ENCODE measurements at regions not wholly inside any gene's neighbourhood (a gene's known extent, or its start where the extent isn't known, plus 50 kb on each side); places are given as distances from the start of the nearest gene placed in this dataset.

GRCh38 chr15:79221696-79222095, 60.8 kb upstream of the ANKRD34C start:
- H3K27me3 ChIP-seq (ENCODE audit: insufficient read depth, low read length) = no peaks in the 10 kb centered on the region
- H3K9ac ChIP-seq (ENCODE audit: low read length) = no peak overlapping the region
- ATAC-seq = no peak
- H3K9me3 ChIP-seq (ENCODE audit: control insufficient read depth in 1 of 2, insufficient read depth in 1 of 2, low read depth in 1 of 2, low read length in 2 of 2) = no peaks in the 10 kb centered on the region
- POLR2A ChIA-PET = no interaction called here
- H3K27ac ChIP-seq (ENCODE audit: low read depth, low read length) = no peak overlapping the region
- H4K20me1 ChIP-seq (ENCODE audit: insufficient read depth) = no peaks in the 10 kb centered on the region
- no peaks in the 10 kb centered on the region for H3K79me2 ChIP-seq (ENCODE audit: insufficient read depth, low read length)
- no peak overlapping the region for H3K4me2 ChIP-seq (ENCODE audit: low read length)
- no peak for TF ChIP-seq ZNF274 (IDR thresholded peaks at IDR 0.05; ENCODE audit: low read depth, low read length)
- TF ChIP-seq POLR2A (IDR thresholded peaks at IDR 0.05; ENCODE audit: borderline replicate concordance, extremely low read depth, insufficient read depth, insufficient read length) = no peak
- no peak for TF ChIP-seq SRF (IDR thresholded peaks at IDR 0.05; ENCODE audit: low read depth)
- no peak for TF ChIP-seq REST (IDR thresholded peaks at IDR 0.05; ENCODE audit: low read depth)
- TF ChIP-seq FOSL1 (IDR thresholded peaks at IDR 0.05; ENCODE audit: low read depth) = no peak
- no TSS peak for BruUV-seq (replicated peaks)
- CTCF ChIA-PET = no interaction called here
- no peak overlapping the region for H2AFZ ChIP-seq (ENCODE audit: low read depth, low read length, poor library complexity, severe bottlenecking)
- no peaks in the 10 kb centered on the region for H3K4me1 ChIP-seq (ENCODE audit: control insufficient read depth in 1 of 2, insufficient read depth in 2 of 2, low read length in 2 of 2)
- no peak for DNase-seq (ENCODE audit: low read depth, low spot score)
- intact Hi-C loops (cut with micrococcal nuclease) = no loop called here
- H3K9me2 ChIP-seq (ENCODE audit: insufficient read depth) = no peaks in the 10 kb centered on the region
- RAD21 ChIA-PET (ENCODE audit: low non-redundant PET in 1 of 2, low total read pairs in 2 of 2, uncharacterized antibody in 2 of 2, unreplicated experiment in 2 of 2) = no interaction called here
- no peaks in the 10 kb centered on the region for H3K36me3 ChIP-seq (ENCODE audit: control insufficient read depth in 1 of 2, insufficient read depth in 2 of 2, low read length in 2 of 2)
- H3K4me3 ChIP-seq (replicated peaks in 1 of 2; ENCODE audit: low read depth in 1 of 2, low read length in 2 of 2) = no peak overlapping the region

GRCh38 chr15:79219393-79220056, 63.0 kb upstream of the ANKRD34C start:
- H4K20me1 ChIP-seq (ENCODE audit: insufficient read depth) = no peaks in the 10 kb centered on the region
- TF ChIP-seq REST (IDR thresholded peaks at IDR 0.05; ENCODE audit: low read depth) (no peak), MAX (IDR thresholded peaks at IDR 0.05) (no peak), YY1 (IDR thresholded peaks at IDR 0.05; ENCODE audit: extremely low read depth, insufficient replicate concordance, low read depth, low read length) (no peak), SP1 (IDR thresholded peaks at IDR 0.05; ENCODE audit: low read depth) (no peak), ZNF274 (IDR thresholded peaks at IDR 0.05; ENCODE audit: low read depth, low read length) (no peak)
- TF ChIP-seq, protein P1, sequence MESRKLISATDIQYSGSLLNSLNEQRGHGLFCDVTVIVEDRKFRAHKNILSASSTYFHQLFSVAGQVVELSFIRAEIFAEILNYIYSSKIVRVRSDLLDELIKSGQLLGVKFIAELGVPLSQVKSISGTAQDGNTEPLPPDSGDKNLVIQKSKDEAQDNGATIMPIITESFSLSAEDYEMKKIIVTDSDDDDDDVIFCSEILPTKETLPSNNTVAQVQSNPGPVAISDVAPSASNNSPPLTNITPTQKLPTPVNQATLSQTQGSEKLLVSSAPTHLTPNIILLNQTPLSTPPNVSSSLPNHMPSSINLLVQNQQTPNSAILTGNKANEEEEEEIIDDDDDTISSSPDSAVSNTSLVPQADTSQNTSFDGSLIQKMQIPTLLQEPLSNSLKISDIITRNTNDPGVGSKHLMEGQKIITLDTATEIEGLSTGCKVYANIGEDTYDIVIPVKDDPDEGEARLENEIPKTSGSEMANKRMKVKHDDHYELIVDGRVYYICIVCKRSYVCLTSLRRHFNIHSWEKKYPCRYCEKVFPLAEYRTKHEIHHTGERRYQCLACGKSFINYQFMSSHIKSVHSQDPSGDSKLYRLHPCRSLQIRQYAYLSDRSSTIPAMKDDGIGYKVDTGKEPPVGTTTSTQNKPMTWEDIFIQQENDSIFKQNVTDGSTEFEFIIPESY (IDR thresholded peaks at IDR 0.05; ENCODE audit: extremely low read depth, insufficient replicate concordance, low read length) = no peak

More at GRCh38 chr15:79219393-79220056, 63.0 kb upstream of the ANKRD34C start:
- DNase-seq (ENCODE audit: low read depth, low spot score) (no peak), ATAC-seq (no peak)
- intact Hi-C loops (cut with micrococcal nuclease) = no loop called here
- Histone ChIP-seq H3K27me3 (ENCODE audit: insufficient read depth, low read length) (0 out of 2 replicates have a peak, but pooled peaks cover 9% of the 10 kb centered on the region), H3K4me1 (ENCODE audit: control insufficient read depth in 1 of 2, insufficient read depth in 2 of 2, low read length in 2 of 2) (no peaks in the 10 kb centered on the region), H3K9me2 (ENCODE audit: insufficient read depth) (no peaks in the 10 kb centered on the region), H2AFZ (ENCODE audit: low read depth, low read length, poor library complexity, severe bottlenecking) (no peak overlapping the region), H3K36me3 (ENCODE audit: control insufficient read depth in 1 of 2, insufficient read depth in 2 of 2, low read length in 2 of 2) (no peaks in the 10 kb centered on the region), H3K4me3 (replicated peaks in 1 of 2; ENCODE audit: low read depth in 1 of 2, low read length in 2 of 2) (no peak overlapping the region), H3K9me3 (ENCODE audit: control insufficient read depth in 1 of 2, insufficient read depth in 1 of 2, low read depth in 1 of 2, low read length in 2 of 2) (no peaks in the 10 kb centered on the region), H3K4me2 (ENCODE audit: low read length) (no peak overlapping the region), H3K79me2 (ENCODE audit: insufficient read depth, low read length) (no peaks in the 10 kb centered on the region), H3K9ac (ENCODE audit: low read length) (no peak overlapping the region), H3K27ac (ENCODE audit: low read depth, low read length) (no peak overlapping the region)
- RAD21 ChIA-PET (ENCODE audit: low non-redundant PET in 1 of 2, low total read pairs in 2 of 2, uncharacterized antibody in 2 of 2, unreplicated experiment in 2 of 2) = no interaction called here
- CTCF ChIA-PET = no interaction called here
- no TSS peak for BruUV-seq (replicated peaks)
- POLR2A ChIA-PET = no interaction called here
